ENCODE measurements at regions not wholly inside any gene's neighbourhood (a gene's known extent, or its start where the extent isn't known, plus 50 kb on each side); places are given as distances from the start of the nearest gene placed in this dataset.

DNA sequence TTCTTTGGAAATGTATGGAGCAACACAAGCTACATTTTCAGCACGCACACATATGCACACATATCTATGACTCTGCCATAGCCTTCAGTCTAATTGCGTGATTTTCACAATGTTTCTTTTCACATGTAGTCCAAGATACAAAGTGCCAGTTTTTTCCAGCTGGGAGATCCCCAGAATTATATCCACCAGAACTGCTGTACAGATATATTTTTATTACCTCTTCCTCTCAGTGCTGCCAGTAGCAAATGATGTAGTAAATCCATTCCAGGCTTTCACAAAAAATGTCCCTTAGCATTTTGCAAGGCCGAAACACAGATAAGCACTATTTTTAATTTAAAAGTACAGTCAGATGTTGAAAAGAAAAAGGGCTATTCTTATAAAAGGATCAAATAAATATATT lies 719.8 kb upstream of the SEMA6D start:
- intact Hi-C loops (cut with DNase I) = no loop called here
- Histone ChIP-seq H3K9me3 (replicated peaks in 1 of 3) (no peaks in the 10 kb centered on the region), H3K36me3 (replicated peaks in 1 of 2) (no peaks in the 10 kb centered on the region), H3K27ac (no peak overlapping the region), H3K27me3 (no peaks in the 10 kb centered on the region), H3K4me3 (no peak overlapping the region), H3K4me1 (replicated peaks in 1 of 2) (no peaks in the 10 kb centered on the region)
- no peak for TF ChIP-seq CTCF (IDR thresholded peaks at IDR 0.05)
- WGBS, 4 donors = 90 to 97% (median 92%) methylated on average over 3 of the region's 3 CpGs
- no peak for DNase-seq

GRCh38 chr15:47003568-47003967 lies 713.7 kb upstream of the SEMA6D start:
- no peaks in the 10 kb centered on the region for H3K4me1 ChIP-seq (replicated peaks in 1 of 2)
- H3K36me3 ChIP-seq (replicated peaks in 1 of 2) = no peaks in the 10 kb centered on the region
- WGBS, 4 donors = 50 to 68% (median 56%) methylated on average over 1 of the region's 1 CpG
- H3K27me3 ChIP-seq = no peaks in the 10 kb centered on the region
- no peak overlapping the region for H3K27ac ChIP-seq
- H3K9me3 ChIP-seq (replicated peaks in 1 of 3) = no peaks in the 10 kb centered on the region
- DNase-seq = no peak
- intact Hi-C loops (cut with DNase I) = no loop called here
- no peak for TF ChIP-seq CTCF (IDR thresholded peaks at IDR 0.05)
- no peak for TF ChIP-seq POLR2A (IDR thresholded peaks at IDR 0.05)
- no peak overlapping the region for H3K4me3 ChIP-seq

- DNase-seq = no peak
- no peaks in the 10 kb centered on the region for H3K9me3 ChIP-seq (replicated peaks in 1 of 3)
- intact Hi-C loops (cut with DNase I) = no loop called here
Observed at GRCh38 chr15:47013446-47013845, 703.9 kb upstream of the SEMA6D start.

GRCh38 chr15:47027322-47027946 lies 689.9 kb upstream of the SEMA6D start:
- no peak for DNase-seq
- no peak for TF ChIP-seq POLR2A (IDR thresholded peaks at IDR 0.05)
- TF ChIP-seq CTCF (IDR thresholded peaks at IDR 0.05) = no peak
- intact Hi-C loops (cut with DNase I) = no loop called here
- WGBS, 4 donors = 59 to 74% (median 67%) methylated on average over 4 to 5 of the region's 5 CpGs
- no peak overlapping the region for H3K4me3 ChIP-seq
- no peaks in the 10 kb centered on the region for H3K36me3 ChIP-seq (replicated peaks in 1 of 2)
- no peak overlapping the region for H3K27ac ChIP-seq
- no peaks in the 10 kb centered on the region for H3K4me1 ChIP-seq (replicated peaks in 1 of 2)
- no peaks in the 10 kb centered on the region for H3K9me3 ChIP-seq (replicated peaks in 1 of 3)
- H3K27me3 ChIP-seq = no peaks in the 10 kb centered on the region

More at GRCh38 chr15:47013446-47013845, 703.9 kb upstream of the SEMA6D start:
- no peak for TF ChIP-seq POLR2A (IDR thresholded peaks at IDR 0.05)
- no peak for TF ChIP-seq CTCF (IDR thresholded peaks at IDR 0.05)
- no peaks in the 10 kb centered on the region for H3K4me1 ChIP-seq (replicated peaks in 1 of 2)
- H3K36me3 ChIP-seq (replicated peaks in 1 of 2) = no peaks in the 10 kb centered on the region
- H3K27me3 ChIP-seq = no peaks in the 10 kb centered on the region
- no peak overlapping the region for H3K4me3 ChIP-seq
- no peak overlapping the region for H3K27ac ChIP-seq

All from adrenal gland (tissue), 9 donors.